PFSK-1 (cell line): ENCODE measurements at regions not wholly inside any gene's neighbourhood (a gene's known extent, or its start where the extent isn't known, plus 50 kb on each side); places are given as distances from the start of the nearest gene placed in this dataset.

ENCODE experiments used
- FOXP2 ChIP-seq: optimal IDR thresholded peaks from 2 replicates; pipeline ENCODE3; 2011; ENCODE audit warnings: borderline replicate concordance, control low read depth, inconsistent platforms; ENCODE audit not compliant: insufficient read depth; ENCODE audit errors: extremely low read length, extremely low read depth
- POLR2AphosphoS5 ChIP-seq: IDR thresholded peaks from 2 replicates; pipeline ENCODE4 v1.6.1; 2012; ENCODE audit warnings: low read depth, mild to moderate bottlenecking, control low read depth, low read length, moderate library complexity
- REST ChIP-seq, 2 experiments: IDR thresholded peaks; 2 replicates each; pipeline versions ENCODE4 v1.6.1 to v1.8.0; 2011 to 2012; ENCODE audit warnings: low read depth in 2 of 2, low read length in 2 of 2, control low read depth in 1 of 2, inconsistent platforms in 1 of 2, mild to moderate bottlenecking in 1 of 2, moderate library complexity in 1 of 2; ENCODE audit not compliant: insufficient read depth in 1 of 2
- SIN3A ChIP-seq: IDR thresholded peaks from 2 replicates; pipeline ENCODE4 v1.6.1; 2012; ENCODE audit warnings: mild to moderate bottlenecking, low read length, moderate library complexity, borderline replicate concordance; ENCODE audit not compliant: insufficient read depth
- TAF1 ChIP-seq: IDR thresholded peaks from 2 replicates; pipeline ENCODE4 v1.6.1; 2012; ENCODE audit warnings: low read length, control low read depth, borderline replicate concordance; ENCODE audit not compliant: insufficient read depth

- no peak for TF ChIP-seq POLR2AphosphoS5
- no peak for TF ChIP-seq TAF1
- no peak for TF ChIP-seq REST (IDR thresholded peaks at IDR 0.05; ENCODE audit: insufficient read depth in 1 of 2, low read depth in 2 of 2, low read length in 2 of 2)
- TF ChIP-seq SIN3A, result no peak
- TF ChIP-seq FOXP2, result no peak
These were observed 466.5 kb downstream of the UQCRFS1 start for GRCh38 chr19:28746478-28746877.
